ENCODE measurements at regions not wholly inside any gene's neighbourhood (a gene's known extent, or its start where the extent isn't known, plus 50 kb on each side); places are given as distances from the start of the nearest gene placed in this dataset.

GRCh38 chr10:1850971-1851527 is 113.7 kb upstream of the ADARB2 start:
- ChIA-PET CTCF (no interaction called here), POLR2A (ENCODE audit: low non-redundant PET) (no interaction called here)
- peak; percentile 4 for DNase-seq (ENCODE audit: low spot score)
- no peak for TF ChIP-seq CTCF (conservative IDR thresholded peaks at IDR 0.05; ENCODE audit: low read depth)
- H3K27ac ChIP-seq, result no peak overlapping the region

GRCh38 chr10:1847361-1847760 is 110.0 kb upstream of the ADARB2 start:
- TF ChIP-seq CTCF (conservative IDR thresholded peaks at IDR 0.05; ENCODE audit: low read depth), result no peak
- CTCF ChIA-PET, result interaction anchor here (0.7 kb wide), 1 partner anchor 550 kb away, joined by 5 read pairs; no protein-coding TSS in a partner anchor
- POLR2A ChIA-PET (ENCODE audit: low non-redundant PET), result no interaction called here
- no peak overlapping the region for H3K27ac ChIP-seq
- DNase-seq (ENCODE audit: low spot score), result no peak

GRCh38 chr10:1846032-1846431 is 108.7 kb upstream of the ADARB2 start:
- no peak for TF ChIP-seq CTCF (conservative IDR thresholded peaks at IDR 0.05; ENCODE audit: low read depth)
- CTCF ChIA-PET, result no interaction called here
- POLR2A ChIA-PET (ENCODE audit: low non-redundant PET), result no interaction called here
- H3K27ac ChIP-seq, result no peak overlapping the region
- no peak for DNase-seq (ENCODE audit: low spot score)

GRCh38 chr10:1841759-1842158 is 104.4 kb upstream of the ADARB2 start:
- DNase-seq (ENCODE audit: low spot score), result no peak
- CTCF ChIA-PET, result interaction anchor here (0.8 kb wide), 1 partner anchor 8 kb away, joined by 3 read pairs; no protein-coding TSS in a partner anchor
- no peak for TF ChIP-seq CTCF (conservative IDR thresholded peaks at IDR 0.05; ENCODE audit: low read depth)
- POLR2A ChIA-PET (ENCODE audit: low non-redundant PET), result no interaction called here
- H3K27ac ChIP-seq, result no peak overlapping the region

GRCh38 chr10:1829712-1830111 is 92.4 kb upstream of the ADARB2 start:
- DNase-seq (ENCODE audit: low spot score), result no peak
- no peak for TF ChIP-seq CTCF (conservative IDR thresholded peaks at IDR 0.05; ENCODE audit: low read depth)
- POLR2A ChIA-PET (ENCODE audit: low non-redundant PET), result no interaction called here
- CTCF ChIA-PET, result interaction anchor here (0.6 kb wide), 1 partner anchor 1035 kb away, joined by 4 read pairs; no protein-coding TSS in a partner anchor
- H3K27ac ChIP-seq, result no peak overlapping the region

- DNase-seq (ENCODE audit: low spot score), result no peak
- CTCF ChIA-PET, result interaction anchor here (0.5 kb wide), 1 partner anchor 47 kb away, joined by 5 read pairs; no protein-coding TSS in a partner anchor
- no peak for TF ChIP-seq CTCF (conservative IDR thresholded peaks at IDR 0.05; ENCODE audit: low read depth)
- POLR2A ChIA-PET (ENCODE audit: low non-redundant PET), result no interaction called here
- H3K27ac ChIP-seq, result no peak overlapping the region
These were observed 87.6 kb upstream of the ADARB2 start for GRCh38 chr10:1824928-1825327.
